ENCODE measurements at regions not wholly inside any gene's neighbourhood (a gene's known extent, or its start where the extent isn't known, plus 50 kb on each side); places are given as distances from the start of the nearest gene placed in this dataset.

- Histone ChIP-seq H3K9me3 (ENCODE audit: insufficient read depth, low read length) (no peaks in the 10 kb centered on the region), H3K36me3 (ENCODE audit: low read length) (no peaks in the 10 kb centered on the region), H3K27ac (ENCODE audit: low read depth, low read length) (no peak overlapping the region), H3K9ac (ENCODE audit: low read length) (no peak overlapping the region), H3K79me2 (ENCODE audit: insufficient read depth, low read length) (no peaks in the 10 kb centered on the region), H3K4me3 (ENCODE audit: insufficient read depth, low read length, poor library complexity, severe bottlenecking) (no peak overlapping the region), H3K4me2 (ENCODE audit: low read depth, low read length, poor library complexity, severe bottlenecking) (no peak overlapping the region), H3K27me3 (ENCODE audit: low read length) (no peaks in the 10 kb centered on the region), H4K20me1 (ENCODE audit: low read depth, low read length) (no peaks in the 10 kb centered on the region), H3F3A (ENCODE audit: insufficient read depth) (no peaks in the 10 kb centered on the region), H2AFZ (ENCODE audit: low read depth, low read length, severe bottlenecking) (no peak overlapping the region), H3K9me2 (replicated peaks; ENCODE audit: insufficient read depth, low read length) (no peaks in the 10 kb centered on the region)
- TF ChIP-seq CTCF (IDR thresholded peaks at IDR 0.05; ENCODE audit: insufficient read depth, low read length, poor library complexity, severe bottlenecking) = no peak
- TF ChIP-seq EZH2phosphoT487 (conservative IDR thresholded peaks at IDR 0.05; ENCODE audit: low read length) = no peak
Observed at GRCh38 chr20:22241609-22242008, 342.8 kb downstream of the FOXA2 start.

GRCh38 chr20:22232923-22233322 is 351.4 kb downstream of the FOXA2 start:
- H3K27me3 ChIP-seq (ENCODE audit: low read length) = no peaks in the 10 kb centered on the region
- no peak overlapping the region for H3K27ac ChIP-seq (ENCODE audit: low read depth, low read length)
- no peak overlapping the region for H3K4me3 ChIP-seq (ENCODE audit: insufficient read depth, low read length, poor library complexity, severe bottlenecking)
- H4K20me1 ChIP-seq (ENCODE audit: low read depth, low read length) = no peaks in the 10 kb centered on the region
- no peaks in the 10 kb centered on the region for H3K36me3 ChIP-seq (ENCODE audit: low read length)
- H3K9me3 ChIP-seq (ENCODE audit: insufficient read depth, low read length) = no peaks in the 10 kb centered on the region
- no peaks in the 10 kb centered on the region for H3F3A ChIP-seq (ENCODE audit: insufficient read depth)
- no peaks in the 10 kb centered on the region for H3K79me2 ChIP-seq (ENCODE audit: insufficient read depth, low read length)
- H3K9me2 ChIP-seq (replicated peaks; ENCODE audit: insufficient read depth, low read length) = no peaks in the 10 kb centered on the region
- no peak overlapping the region for H2AFZ ChIP-seq (ENCODE audit: low read depth, low read length, severe bottlenecking)
- no peak overlapping the region for H3K4me2 ChIP-seq (ENCODE audit: low read depth, low read length, poor library complexity, severe bottlenecking)
- H3K9ac ChIP-seq (ENCODE audit: low read length) = no peak overlapping the region
- no peak for TF ChIP-seq CTCF (IDR thresholded peaks at IDR 0.05; ENCODE audit: insufficient read depth, low read length, poor library complexity, severe bottlenecking)
- no peak for TF ChIP-seq EZH2phosphoT487 (conservative IDR thresholded peaks at IDR 0.05; ENCODE audit: low read length)

- Histone ChIP-seq H3K27me3 (ENCODE audit: low read length) (no peaks in the 10 kb centered on the region), H3K36me3 (ENCODE audit: low read length) (no peaks in the 10 kb centered on the region), H3K79me2 (ENCODE audit: insufficient read depth, low read length) (no peaks in the 10 kb centered on the region), H2AFZ (ENCODE audit: low read depth, low read length, severe bottlenecking) (no peak overlapping the region), H3K27ac (ENCODE audit: low read depth, low read length) (no peak overlapping the region), H3K9me3 (ENCODE audit: insufficient read depth, low read length) (no peaks in the 10 kb centered on the region), H3K4me2 (ENCODE audit: low read depth, low read length, poor library complexity, severe bottlenecking) (no peak overlapping the region), H3K9ac (ENCODE audit: low read length) (no peak overlapping the region), H3F3A (ENCODE audit: insufficient read depth) (no peaks in the 10 kb centered on the region), H3K9me2 (replicated peaks; ENCODE audit: insufficient read depth, low read length) (no peaks in the 10 kb centered on the region), H4K20me1 (ENCODE audit: low read depth, low read length) (no peaks in the 10 kb centered on the region), H3K4me3 (ENCODE audit: insufficient read depth, low read length, poor library complexity, severe bottlenecking) (no peak overlapping the region)
- TF ChIP-seq CTCF (IDR thresholded peaks at IDR 0.05; ENCODE audit: insufficient read depth, low read length, poor library complexity, severe bottlenecking) (no peak), EZH2phosphoT487 (conservative IDR thresholded peaks at IDR 0.05; ENCODE audit: low read length) (no peak)
Observed at GRCh38 chr20:22232473-22232872, 351.9 kb downstream of the FOXA2 start.
